MCF 10A (cell line): ENCODE measurements at regions not wholly inside any gene's neighbourhood (a gene's known extent, or its start where the extent isn't known, plus 50 kb on each side); places are given as distances from the start of the nearest gene placed in this dataset.
A peak's percentile ranks its signal among the peaks of the same experiment; 100 is the strongest.

ENCODE experiments used
- BruUV-seq: library from RNA; stranded (reverse); fragments of 400-500 nt; replicated peaks from 2 replicates; lab custom pipeline; 2021; lab: Mats Ljungman, UMichigan
- CTCF ChIA-PET: fragments of 300-600 bp; sonication (Branson Sonifier 250); formaldehyde crosslinking; extraction: SDS; loops from one replicate; lab custom pipeline; 2021; ENCODE audit warnings: antibody characterized with exemption, inconsistent platforms; lab: Yijun Ruan, JAX
- POLR2A ChIA-PET: fragments of 300-600, 350-650 bp; sonication (Branson Sonifier 250); formaldehyde crosslinking; extraction: SDS; loops from one replicate; lab custom pipeline; 2020; ENCODE audit warnings: antibody characterized with exemption, inconsistent platforms; lab: Yijun Ruan, JAX
- DNase-seq: peaks from one replicate; pipeline ENCODE4 v3.0.0-alpha.2; 2018; ENCODE audit not compliant: unreplicated experiment
- H3K27ac Mint-ChIP-seq: one replicate; pipeline ENCODE4 v1.8.0; 2022; ENCODE audit warnings: mild to moderate bottlenecking, low read depth, mixed read lengths; ENCODE audit not compliant: unreplicated experiment
- H3K27me3 Mint-ChIP-seq: one replicate; pipeline ENCODE4 v1.8.0; 2022; ENCODE audit warnings: mixed read lengths; ENCODE audit not compliant: insufficient read depth, unreplicated experiment
- H3K36me3 Mint-ChIP-seq: one replicate; pipeline ENCODE4 v1.8.0; 2022; ENCODE audit warnings: mild to moderate bottlenecking, moderate library complexity, mixed read lengths; ENCODE audit not compliant: insufficient read depth, unreplicated experiment
- H3K4me1 Mint-ChIP-seq: one replicate; pipeline ENCODE4 v1.8.0; 2022; ENCODE audit warnings: mixed read lengths; ENCODE audit not compliant: insufficient read depth, unreplicated experiment
- H3K4me3 Mint-ChIP-seq: one replicate; pipeline ENCODE4 v1.8.0; 2022; ENCODE audit warnings: mild to moderate bottlenecking, moderate library complexity, mixed read lengths; ENCODE audit not compliant: unreplicated experiment
- H3K9me3 Mint-ChIP-seq: one replicate; pipeline ENCODE4 v1.8.0; 2022; ENCODE audit warnings: mixed read lengths; ENCODE audit not compliant: unreplicated experiment
- intact Hi-C: fragments of 100-400 bp; cut with micrococcal nuclease; formaldehyde crosslinking; loops from 2 replicates; pipeline ENCODE4 v1.14.1; 2022
- TF ChIP-seq, protein P1 (sequence below): fragments of 200-600 bp; IDR thresholded peaks from one replicate; pipeline ENCODE4 v1.8.0; 2022; ENCODE audit warnings: antibody characterized with exemption, mild to moderate bottlenecking; ENCODE audit not compliant: unreplicated experiment

DNA sequence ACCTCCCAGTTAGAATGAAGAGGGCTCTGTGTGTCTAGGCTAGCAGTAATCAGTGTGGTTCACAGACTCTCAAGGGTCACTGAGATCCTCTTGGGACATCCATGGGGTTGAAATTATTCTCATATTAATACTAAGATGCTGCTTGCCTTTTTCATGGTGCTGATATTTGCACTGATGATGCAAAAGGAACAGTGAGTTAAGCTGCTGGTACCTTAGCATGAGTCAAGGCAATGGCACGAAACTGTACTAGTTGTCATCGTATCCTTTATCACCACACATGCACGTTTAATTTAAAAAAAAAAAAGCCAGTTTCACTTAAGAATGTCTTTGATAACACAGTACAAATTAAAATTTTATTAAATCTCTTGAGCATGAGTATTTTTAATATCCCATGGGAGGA is 151.9 kb upstream of the TANK start:
- POLR2A ChIA-PET: no interaction called here
- no peak overlapping the region for H3K4me3 Mint-ChIP-seq
- intact Hi-C loops: no loop called here
- DNase-seq: no peak
- H3K27ac Mint-ChIP-seq: peak overlapping the region; percentile 17
- H3K4me1 Mint-ChIP-seq: no peaks in the 10 kb centered on the region
- no peaks in the 10 kb centered on the region for H3K27me3 Mint-ChIP-seq
- H3K36me3 Mint-ChIP-seq: no peaks in the 10 kb centered on the region
- H3K9me3 Mint-ChIP-seq: no peaks in the 10 kb centered on the region
- TF ChIP-seq, protein P1, sequence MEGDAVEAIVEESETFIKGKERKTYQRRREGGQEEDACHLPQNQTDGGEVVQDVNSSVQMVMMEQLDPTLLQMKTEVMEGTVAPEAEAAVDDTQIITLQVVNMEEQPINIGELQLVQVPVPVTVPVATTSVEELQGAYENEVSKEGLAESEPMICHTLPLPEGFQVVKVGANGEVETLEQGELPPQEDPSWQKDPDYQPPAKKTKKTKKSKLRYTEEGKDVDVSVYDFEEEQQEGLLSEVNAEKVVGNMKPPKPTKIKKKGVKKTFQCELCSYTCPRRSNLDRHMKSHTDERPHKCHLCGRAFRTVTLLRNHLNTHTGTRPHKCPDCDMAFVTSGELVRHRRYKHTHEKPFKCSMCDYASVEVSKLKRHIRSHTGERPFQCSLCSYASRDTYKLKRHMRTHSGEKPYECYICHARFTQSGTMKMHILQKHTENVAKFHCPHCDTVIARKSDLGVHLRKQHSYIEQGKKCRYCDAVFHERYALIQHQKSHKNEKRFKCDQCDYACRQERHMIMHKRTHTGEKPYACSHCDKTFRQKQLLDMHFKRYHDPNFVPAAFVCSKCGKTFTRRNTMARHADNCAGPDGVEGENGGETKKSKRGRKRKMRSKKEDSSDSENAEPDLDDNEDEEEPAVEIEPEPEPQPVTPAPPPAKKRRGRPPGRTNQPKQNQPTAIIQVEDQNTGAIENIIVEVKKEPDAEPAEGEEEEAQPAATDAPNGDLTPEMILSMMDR: no peak
- BruUV-seq: no TSS peak
- CTCF ChIA-PET: interaction anchor here (0.6 kb wide), 1 partner anchor 1432 kb away, joined by 3 read pairs; no protein-coding TSS in a partner anchor

DNA sequence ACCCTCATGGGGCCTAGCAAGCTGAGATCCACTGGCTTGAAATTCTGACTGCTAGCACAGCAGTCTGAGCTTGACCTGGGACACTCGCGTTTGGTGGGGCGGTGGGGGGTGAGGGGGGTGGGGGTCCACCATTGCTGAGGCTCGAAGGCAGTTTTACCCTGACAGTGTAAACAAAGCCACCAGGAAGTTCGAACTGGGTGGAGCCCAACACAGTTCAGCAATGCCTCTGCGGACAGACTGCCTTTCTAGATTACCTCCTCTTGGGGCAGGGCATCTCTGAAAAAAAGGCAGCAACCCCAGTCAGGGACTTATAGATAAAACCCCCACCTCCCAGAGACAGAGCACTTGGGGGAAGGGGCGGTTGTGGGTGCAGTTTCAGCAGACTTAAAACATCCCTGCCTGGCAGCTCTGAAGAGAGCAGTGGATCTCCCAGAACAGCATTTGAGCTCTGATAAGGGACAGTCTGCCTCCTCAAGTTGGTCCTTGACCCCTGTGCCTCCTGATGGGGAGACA is 149.7 kb upstream of the TANK start:
- H3K27me3 Mint-ChIP-seq: no peaks in the 10 kb centered on the region
- CTCF ChIA-PET: interaction anchor here (1.8 kb wide), 1 partner anchor 53 kb away, joined by 6 read pairs; no protein-coding TSS in a partner anchor

DNA sequence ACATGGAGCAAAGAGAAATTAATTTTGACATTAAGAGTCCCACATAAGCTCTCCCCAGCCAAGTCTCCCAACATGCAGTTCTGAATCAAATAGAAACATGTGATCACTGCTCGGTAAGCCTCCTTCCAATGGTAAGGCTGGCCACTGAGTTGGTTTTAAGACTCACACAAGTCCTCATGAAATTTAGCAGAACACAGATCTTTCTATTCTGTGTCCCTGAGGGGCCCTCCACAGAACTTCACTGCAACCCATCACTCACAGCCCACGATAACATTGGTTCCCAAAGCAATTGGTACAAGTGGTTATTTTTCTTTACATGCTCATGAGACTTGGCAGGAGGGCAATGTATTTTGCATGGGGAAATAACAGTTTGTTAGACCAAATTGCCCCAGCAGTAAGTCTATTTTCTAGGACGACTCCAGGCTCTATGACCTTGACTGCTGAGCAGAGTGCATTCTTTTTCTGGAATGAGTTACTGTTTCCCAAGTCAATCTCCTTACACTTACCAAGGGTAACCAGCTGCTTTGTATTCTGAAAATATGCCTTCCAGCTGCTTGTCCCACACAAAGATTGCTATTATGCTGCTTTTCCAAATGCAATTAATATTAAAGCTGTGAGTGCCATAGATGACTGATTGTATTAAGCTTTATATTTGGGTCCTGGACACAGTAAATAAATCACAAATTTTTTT is 142.3 kb upstream of the TANK start:
- Mint-ChIP-seq H3K9me3 (peaks cover 6% of the 10 kb centered on the region), H3K4me3 (no peak overlapping the region), H3K27ac (no peak overlapping the region), H3K36me3 (no peaks in the 10 kb centered on the region), H3K27me3 (no peaks in the 10 kb centered on the region), H3K4me1 (no peaks in the 10 kb centered on the region)
- no peak for DNase-seq
- no TSS peak for BruUV-seq
- TF ChIP-seq, protein P1: no peak
- ChIA-PET POLR2A (no interaction called here), CTCF (interaction anchor here (1.1 kb wide), 1 partner anchor 48 kb away, joined by 3 read pairs; no protein-coding TSS in a partner anchor)
- intact Hi-C loops: no loop called here

More for the DNA sequence above, 149.7 kb upstream of the TANK start:
- Mint-ChIP-seq H3K36me3 (no peaks in the 10 kb centered on the region), H3K4me3 (no peak overlapping the region), H3K4me1 (no peaks in the 10 kb centered on the region), H3K9me3 (no peaks in the 10 kb centered on the region), H3K27ac (no peak overlapping the region)
- TF ChIP-seq, protein P1: no peak
- no TSS peak for BruUV-seq
- DNase-seq: no peak
- POLR2A ChIA-PET: no interaction called here
- intact Hi-C loops: no loop called here

DNA sequence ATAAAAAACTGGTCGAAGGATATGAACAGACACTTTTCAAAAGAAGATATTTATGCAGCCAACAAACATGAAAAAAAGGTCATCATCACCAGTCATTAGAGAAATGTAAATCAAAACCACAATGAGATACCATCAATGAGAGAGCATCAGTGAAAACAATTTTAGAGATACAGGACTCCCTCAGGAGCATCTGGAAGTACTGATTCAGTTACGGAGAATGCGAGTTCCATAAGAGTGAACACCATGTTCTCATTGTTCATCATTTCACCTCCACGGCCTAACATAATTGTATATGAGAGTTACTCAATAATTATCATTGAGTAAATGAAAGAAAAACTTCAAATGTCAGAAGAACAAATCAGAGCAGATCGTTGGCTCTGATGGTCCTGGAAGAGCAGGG is 140.9 kb upstream of the TANK start:
- intact Hi-C loops: no loop called here
- H3K4me3 Mint-ChIP-seq: no peak overlapping the region
- no TSS peak for BruUV-seq
- H3K4me1 Mint-ChIP-seq: no peaks in the 10 kb centered on the region
- ChIA-PET CTCF (interaction anchor here (1.9 to 2.5 kb wide), 2 partner anchors 24 to 44 kb away, joined by 7 to 12 read pairs; no protein-coding TSS in a partner anchor), POLR2A (interaction anchor here (1.7 kb wide), 1 partner anchor 15 kb away, joined by 6 read pairs; no protein-coding TSS in a partner anchor)
- H3K9me3 Mint-ChIP-seq: peaks cover 6% of the 10 kb centered on the region
- no peaks in the 10 kb centered on the region for H3K27me3 Mint-ChIP-seq
- no peak overlapping the region for H3K27ac Mint-ChIP-seq
- DNase-seq: no peak
- H3K36me3 Mint-ChIP-seq: no peaks in the 10 kb centered on the region
- TF ChIP-seq, protein P1: no peak
